Muscle of leg (tissue), 3 donors: ENCODE measurements at regions not wholly inside any gene's neighbourhood (a gene's known extent, or its start where the extent isn't known, plus 50 kb on each side); places are given as distances from the start of the nearest gene placed in this dataset.
A peak's percentile ranks its signal among the peaks of the same experiment; 100 is the strongest.

Source experiments
- DNase-seq: peaks from one replicate; pipeline ENCODE4 v3.0.0; 2013
- H3K27ac ChIP-seq: one replicate; pipeline ENCODE4 v1.5.1; 2013; ENCODE audit warnings: mild to moderate bottlenecking, low read length, control low read depth
- H3K27me3 ChIP-seq: one replicate; pipeline ENCODE4 v1.6.1; 2013; ENCODE audit warnings: low read length; ENCODE audit not compliant: control insufficient read depth, insufficient read depth
- H3K36me3 ChIP-seq: one replicate; pipeline ENCODE4 v1.6.1; 2013; ENCODE audit warnings: low read length; ENCODE audit not compliant: control insufficient read depth, insufficient read depth
- H3K4me1 ChIP-seq: one replicate; pipeline ENCODE4 v1.6.1; 2013; ENCODE audit warnings: low read length; ENCODE audit not compliant: control insufficient read depth, insufficient read depth
- H3K4me3 ChIP-seq: one replicate; pipeline ENCODE4 v1.5.1; 2013; ENCODE audit warnings: low read length, control low read depth
- H3K9me3 ChIP-seq: replicated peaks from 2 replicates; pipeline ENCODE4 v1.6.1; 2013; ENCODE audit warnings: low read depth, low read length; ENCODE audit not compliant: control insufficient read depth
- whole genome bisulfite sequencing: methylation state at CpG from one replicate; pipeline ENCODE4 v1.1.5; 2013; ENCODE audit warnings: missing lambda C conversion rate; ENCODE audit not compliant: insufficient coverage; 5-methylcytosine and 5-hydroxymethylcytosine counted together

- no peak overlapping the region for H3K27ac ChIP-seq
- 58% methylated on average over 2 of the region's 3 CpGs for WGBS
- DNase-seq, result no peak
- no peaks in the 10 kb centered on the region for H3K4me1 ChIP-seq
- H3K9me3 ChIP-seq, result peaks cover 4% of the 10 kb centered on the region
- H3K36me3 ChIP-seq, result no peaks in the 10 kb centered on the region
- no peaks in the 10 kb centered on the region for H3K27me3 ChIP-seq
- no peak overlapping the region for H3K4me3 ChIP-seq
Measured at GRCh38 chr13:85108356-85108755, 690.9 kb downstream of the SLITRK6 start.

DNA sequence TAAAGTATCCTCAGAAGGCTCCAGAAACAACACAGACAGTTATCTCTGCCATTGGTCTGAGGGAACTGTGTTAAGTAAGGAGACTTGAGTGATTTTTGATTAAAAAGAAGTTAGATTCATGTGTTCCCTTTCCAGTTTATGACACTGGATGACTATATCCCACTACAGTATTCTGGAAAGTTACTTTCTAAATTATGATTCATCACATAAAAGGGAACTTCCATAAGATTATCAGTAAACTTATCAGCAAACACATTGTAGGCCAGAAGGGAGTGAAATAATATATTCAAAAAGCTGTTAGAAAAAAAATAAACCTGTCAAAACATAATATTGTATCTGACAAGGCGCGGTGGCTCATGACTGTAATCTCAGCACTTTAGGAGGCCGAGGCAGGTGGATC, 700.0 kb downstream of the SLITRK6 start:
- Histone ChIP-seq H3K27ac (no peak overlapping the region), H3K36me3 (no peaks in the 10 kb centered on the region), H3K4me3 (no peak overlapping the region), H3K4me1 (no peaks in the 10 kb centered on the region), H3K9me3 (no peaks in the 10 kb centered on the region), H3K27me3 (no peaks in the 10 kb centered on the region)
- no CpG with 5 or more reads among the region's 3 CpGs for WGBS
- no peak for DNase-seq

DNA sequence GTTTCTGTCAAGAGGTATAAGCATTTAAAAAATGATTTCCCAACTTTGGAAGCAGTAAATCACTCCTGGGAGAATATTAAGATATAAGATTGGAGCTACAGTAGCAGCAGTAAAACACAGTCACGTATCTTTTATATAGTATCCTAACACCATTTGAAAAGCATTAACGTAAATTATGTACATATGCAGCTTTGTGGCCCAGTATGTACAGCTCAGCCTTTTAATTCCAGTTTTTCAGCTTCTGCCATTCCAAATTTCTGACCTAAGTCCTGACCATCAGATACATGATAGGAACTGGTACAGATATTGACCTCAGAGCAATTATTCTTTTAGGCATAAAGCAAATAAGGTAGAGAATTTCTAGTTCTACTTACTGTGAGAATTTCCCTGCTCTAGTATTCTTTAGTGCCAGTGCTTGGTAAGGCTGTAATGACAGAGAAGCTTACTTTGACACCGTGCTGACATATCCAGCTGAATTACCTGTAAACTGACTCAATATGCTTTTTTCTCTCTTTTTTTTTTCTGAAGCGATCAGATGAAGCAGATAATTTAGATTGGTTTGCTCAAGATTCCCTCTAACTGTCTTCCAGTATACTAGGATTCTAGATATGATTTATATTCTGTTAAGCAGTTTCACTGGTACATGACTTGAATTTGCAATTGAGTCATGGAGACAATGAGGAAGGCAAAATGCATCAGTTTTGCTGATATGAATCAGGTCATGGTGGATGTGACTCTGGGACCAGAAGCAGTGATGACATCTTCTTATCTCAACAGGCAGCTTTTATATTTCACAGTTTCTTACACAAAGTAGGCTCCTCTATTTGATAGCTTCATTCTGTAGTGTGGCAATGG, 703.6 kb downstream of the SLITRK6 start:
- no CpG with 5 or more reads among the region's 4 CpGs for WGBS
- no peak for DNase-seq
- Histone ChIP-seq H3K9me3 (no peaks in the 10 kb centered on the region), H3K27ac (no peak overlapping the region), H3K4me3 (no peak overlapping the region), H3K4me1 (no peaks in the 10 kb centered on the region), H3K36me3 (no peaks in the 10 kb centered on the region), H3K27me3 (no peaks in the 10 kb centered on the region)

- Histone ChIP-seq H3K27ac (no peak overlapping the region), H3K27me3 (no peaks in the 10 kb centered on the region), H3K4me1 (no peaks in the 10 kb centered on the region), H3K4me3 (no peak overlapping the region), H3K9me3 (no peaks in the 10 kb centered on the region), H3K36me3 (no peaks in the 10 kb centered on the region)
- DNase-seq, result peak; percentile 20
- 94% methylated on average over 4 of the region's 5 CpGs for WGBS
Measured at GRCh38 chr13:85093808-85094207, 705.4 kb downstream of the SLITRK6 start.

- Histone ChIP-seq H3K9me3 (no peaks in the 10 kb centered on the region), H3K4me3 (no peak overlapping the region), H3K27ac (no peak overlapping the region), H3K27me3 (no peaks in the 10 kb centered on the region), H3K4me1 (no peaks in the 10 kb centered on the region), H3K36me3 (no peaks in the 10 kb centered on the region)
- no peak for DNase-seq
- WGBS, result 73% methylated on average over 2 of the region's 5 CpGs
Measured at GRCh38 chr13:85091631-85092234, 707.5 kb downstream of the SLITRK6 start.

- no peaks in the 10 kb centered on the region for H3K27me3 ChIP-seq
- H3K4me1 ChIP-seq, result no peaks in the 10 kb centered on the region
- H3K9me3 ChIP-seq, result no peaks in the 10 kb centered on the region
- no peak overlapping the region for H3K4me3 ChIP-seq
- H3K27ac ChIP-seq, result no peak overlapping the region
- no peak for DNase-seq
- no CpG with 5 or more reads among the region's 2 CpGs for WGBS
- no peaks in the 10 kb centered on the region for H3K36me3 ChIP-seq
Measured at GRCh38 chr13:85089186-85089585, 710.0 kb downstream of the SLITRK6 start.

DNA sequence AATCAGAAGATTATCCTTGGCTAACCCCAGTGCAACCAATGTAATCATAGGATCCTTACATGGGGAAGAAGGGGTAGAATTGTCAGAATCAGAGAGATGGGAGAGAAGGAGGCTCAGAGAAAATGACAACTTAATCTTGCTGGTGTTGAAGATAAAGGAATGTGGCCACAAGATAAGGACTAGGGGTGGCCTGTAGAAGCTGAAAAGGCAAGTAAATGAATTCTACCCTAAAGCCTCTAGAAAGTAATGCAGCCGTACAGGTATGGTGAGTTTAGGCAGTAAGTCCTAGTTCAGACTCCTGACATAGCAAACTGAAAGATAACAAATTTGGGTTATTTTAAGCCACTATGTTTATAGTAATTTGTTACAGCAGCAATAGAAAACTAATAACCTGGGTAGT, 718.5 kb downstream of the SLITRK6 start:
- H3K4me3 ChIP-seq, result no peak overlapping the region
- no peak for DNase-seq
- H3K27me3 ChIP-seq, result no peaks in the 10 kb centered on the region
- H3K27ac ChIP-seq, result no peak overlapping the region
- no CpG with 5 or more reads among the region's 1 CpG for WGBS
- H3K4me1 ChIP-seq, result no peaks in the 10 kb centered on the region
- no peaks in the 10 kb centered on the region for H3K9me3 ChIP-seq
- no peaks in the 10 kb centered on the region for H3K36me3 ChIP-seq

- DNase-seq, result no peak
- H3K27me3 ChIP-seq, result no peaks in the 10 kb centered on the region
- H3K36me3 ChIP-seq, result no peaks in the 10 kb centered on the region
- no peaks in the 10 kb centered on the region for H3K4me1 ChIP-seq
- 67% methylated on average over 1 of the region's 1 CpG for WGBS
- no peaks in the 10 kb centered on the region for H3K9me3 ChIP-seq
- no peak overlapping the region for H3K4me3 ChIP-seq
- H3K27ac ChIP-seq, result no peak overlapping the region
Measured at GRCh38 chr13:85076343-85076742, 722.9 kb downstream of the SLITRK6 start.

DNA sequence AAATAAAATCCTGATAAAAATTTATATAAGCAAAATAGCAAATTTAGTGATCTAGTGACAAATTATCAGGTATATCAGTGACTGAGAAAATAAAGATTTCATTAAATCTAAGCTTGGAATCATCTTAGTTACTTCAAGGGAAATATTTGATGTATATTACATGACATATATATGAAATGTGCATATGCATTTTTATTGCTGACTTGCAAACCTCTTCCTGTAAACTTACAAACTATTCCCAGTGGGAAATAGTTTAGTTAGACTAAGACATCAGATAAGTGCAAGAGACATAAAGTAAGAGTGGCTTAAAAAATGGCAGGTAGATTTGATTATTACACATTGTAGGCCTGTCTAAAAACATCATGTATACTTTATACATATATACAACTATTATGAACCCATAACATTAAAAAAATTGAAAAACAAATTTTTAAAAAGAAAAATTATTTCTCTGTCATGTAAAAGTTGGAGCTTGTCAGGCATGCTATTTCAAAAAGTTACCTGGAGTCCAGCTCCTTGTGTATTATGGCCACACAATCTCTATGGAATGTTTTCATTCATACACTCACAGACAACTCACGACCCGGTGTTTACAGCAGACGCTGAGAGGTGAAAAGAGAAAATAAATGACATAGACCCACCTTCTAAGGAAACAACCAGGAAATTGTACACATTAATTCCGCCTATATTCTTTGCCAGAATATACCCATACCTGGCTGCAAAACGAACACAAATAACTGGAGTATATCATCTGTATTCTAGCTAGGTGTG, 724.5 kb downstream of the SLITRK6 start:
- H3K4me1 ChIP-seq, result no peaks in the 10 kb centered on the region
- no peaks in the 10 kb centered on the region for H3K27me3 ChIP-seq
- no peak overlapping the region for H3K4me3 ChIP-seq
- WGBS, result no CpG with 5 or more reads among the region's 5 CpGs
- H3K27ac ChIP-seq, result no peak overlapping the region
- no peaks in the 10 kb centered on the region for H3K9me3 ChIP-seq
- no peaks in the 10 kb centered on the region for H3K36me3 ChIP-seq
- no peak for DNase-seq

GRCh38 chr13:85068231-85068630, 731.0 kb downstream of the SLITRK6 start:
- no CpG with 5 or more reads among the region's 3 CpGs for WGBS
- Histone ChIP-seq H3K27ac (no peak overlapping the region), H3K27me3 (no peaks in the 10 kb centered on the region), H3K9me3 (no peaks in the 10 kb centered on the region), H3K4me3 (no peak overlapping the region), H3K4me1 (no peaks in the 10 kb centered on the region), H3K36me3 (no peaks in the 10 kb centered on the region)
- DNase-seq, result no peak
